AML-193 (cell line): ENCODE measurements at regions not wholly inside any gene's neighbourhood (a gene's known extent, or its start where the extent isn't known, plus 50 kb on each side); places are given as distances from the start of the nearest gene placed in this dataset.

ENCODE experiments used
- DNase-seq, 2 experiments: peaks; one replicate each; lab custom pipeline; 2025; lab: John Stamatoyannopoulos, UW

GRCh38 chr4:124469981-124470380, 242.6 kb downstream of the ANKRD50 start:
- no peak for DNase-seq

DNA sequence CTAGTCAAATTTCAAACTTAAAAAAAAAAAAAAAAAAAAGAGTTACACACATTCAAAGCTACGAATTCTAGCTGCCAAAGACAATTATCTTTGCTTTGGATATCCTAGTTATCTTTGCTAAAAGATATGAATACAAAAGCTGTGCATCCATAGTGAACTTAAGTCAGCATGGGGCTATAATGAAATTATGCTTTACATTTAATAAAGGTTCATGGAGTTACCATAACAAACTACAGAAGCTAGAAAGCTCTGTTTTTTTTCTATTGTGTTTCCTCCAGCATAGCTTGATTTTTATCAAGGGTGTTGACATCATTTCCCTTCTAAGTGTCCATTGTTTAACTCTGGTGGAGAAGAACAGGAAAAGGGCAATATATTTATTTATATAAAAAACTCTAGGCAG, 234.1 kb downstream of the ANKRD50 start:
- DNase-seq: no peak

DNA sequence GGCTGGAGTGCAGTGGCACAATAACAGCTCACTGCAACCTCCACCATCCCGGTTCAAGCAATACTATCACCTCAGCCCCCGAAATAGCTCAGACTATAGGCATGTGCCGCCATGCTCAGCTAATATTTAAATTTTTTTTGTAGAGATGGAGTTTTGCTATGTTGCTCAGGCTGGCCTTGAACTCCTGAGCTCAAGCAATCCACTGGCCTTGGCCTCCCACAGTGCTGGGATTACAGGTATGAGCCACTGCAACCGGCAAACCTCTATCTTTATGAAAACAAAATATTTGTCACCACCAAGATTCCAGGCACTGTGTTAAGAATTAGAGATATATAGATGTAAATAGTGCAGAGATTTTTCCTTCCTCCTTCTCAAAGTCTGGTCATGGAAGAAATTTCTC, 232.5 kb downstream of the ANKRD50 start:
- no peak for DNase-seq

DNA sequence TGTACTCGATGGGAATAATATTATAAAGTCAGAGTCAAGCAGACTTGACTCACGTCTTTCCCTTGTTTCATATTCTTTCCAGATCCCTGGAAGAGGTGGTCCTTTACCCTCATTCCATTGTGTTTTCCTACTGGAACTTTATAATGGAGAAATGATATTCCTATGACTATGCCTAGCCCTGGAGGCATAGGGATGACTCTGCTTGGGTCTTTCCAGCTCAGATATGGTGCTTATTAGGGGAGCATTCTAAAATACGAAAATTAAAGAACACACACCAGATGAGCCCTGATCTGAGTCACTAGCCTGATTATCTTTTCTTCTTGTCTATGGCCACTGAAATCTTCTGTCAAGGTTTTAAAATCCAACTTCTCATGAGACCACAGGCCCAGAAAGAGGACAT, 231.4 kb downstream of the ANKRD50 start:
- no peak for DNase-seq

- DNase-seq: no peak
These were observed 229.3 kb downstream of the ANKRD50 start for GRCh38 chr4:124483048-124483906.

DNA sequence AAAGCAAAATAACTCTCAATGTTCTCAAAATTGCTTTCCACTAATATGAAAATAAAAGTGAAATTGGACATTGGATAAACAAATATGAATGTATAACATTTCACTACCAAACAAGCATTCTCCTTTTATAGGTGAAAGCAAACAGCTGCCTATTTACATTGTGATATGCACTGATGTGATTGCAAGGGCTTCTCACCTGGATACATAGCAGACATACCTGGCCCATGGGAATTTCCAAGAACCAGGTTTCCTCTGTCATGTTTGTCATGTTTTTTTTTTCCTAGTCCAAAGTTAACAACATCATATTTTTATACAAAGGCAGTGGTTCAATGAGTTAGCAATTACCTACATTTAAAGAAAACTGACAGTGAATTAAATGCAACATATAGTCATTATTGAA, 228.5 kb downstream of the ANKRD50 start:
- DNase-seq: no peak

GRCh38 chr4:124484940-124485339, 227.6 kb downstream of the ANKRD50 start:
- no peak for DNase-seq

- no peak for DNase-seq
These were observed 226.1 kb downstream of the ANKRD50 start for GRCh38 chr4:124486423-124486822.

GRCh38 chr4:124487651-124488050, 224.9 kb downstream of the ANKRD50 start:
- no peak for DNase-seq

DNA sequence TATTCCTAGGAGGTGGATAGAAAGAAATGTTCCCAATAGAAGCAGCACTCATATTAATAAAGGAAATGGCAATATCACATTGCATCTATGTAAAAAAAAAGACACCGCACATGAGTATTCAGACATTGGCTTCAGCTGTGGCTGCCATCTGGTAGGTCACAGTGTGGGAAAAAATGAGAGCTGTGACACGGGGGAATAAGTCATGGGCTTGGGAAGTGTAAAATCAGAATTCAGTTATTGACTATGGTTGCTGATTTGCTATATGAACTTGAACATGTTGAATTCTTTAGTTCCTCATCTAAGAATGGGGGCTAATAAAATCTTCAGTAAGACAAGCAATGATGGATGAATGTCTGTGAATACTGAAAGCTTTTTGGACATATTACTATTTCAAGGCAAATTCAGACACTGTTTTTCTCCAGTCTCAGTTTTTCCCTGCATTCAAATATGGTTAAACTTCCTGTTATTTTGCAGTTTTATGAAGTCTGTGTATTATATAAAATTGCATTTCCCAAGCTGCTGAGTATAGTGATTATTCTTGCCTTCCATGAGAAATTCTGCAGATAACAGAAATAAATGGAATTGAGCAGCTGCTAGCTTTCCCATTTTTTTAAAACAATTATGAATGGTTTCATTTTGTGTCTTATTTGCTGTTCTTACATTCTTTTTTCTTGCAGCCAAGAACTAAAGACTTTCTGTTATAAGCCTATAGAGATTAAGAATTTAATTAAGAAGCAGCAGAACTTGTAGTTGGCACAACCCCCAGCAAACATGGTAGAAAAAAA, 221.0 kb downstream of the ANKRD50 start:
- DNase-seq: no peak

- no peak for DNase-seq
These were observed 213.3 kb downstream of the ANKRD50 start for GRCh38 chr4:124499261-124499660.

DNA sequence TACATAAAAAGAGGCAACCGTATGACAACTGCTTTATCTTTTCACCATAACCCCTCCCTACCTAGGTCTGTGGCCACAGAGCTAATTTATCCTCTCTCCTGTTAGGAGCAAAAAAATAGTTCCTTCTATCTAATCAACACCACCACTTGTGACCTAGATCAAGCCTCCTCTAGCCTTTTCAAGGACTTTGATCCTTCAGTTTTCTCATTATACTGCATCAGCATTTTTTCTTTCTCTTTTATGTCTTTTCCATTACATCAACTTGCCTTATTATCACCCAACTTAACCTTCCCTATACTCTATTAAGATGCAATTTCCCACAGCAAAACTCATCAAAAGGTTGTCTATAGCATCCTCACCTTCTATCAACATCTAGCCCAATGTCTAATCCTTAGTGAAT, 211.0 kb downstream of the ANKRD50 start:
- DNase-seq: no peak

DNA sequence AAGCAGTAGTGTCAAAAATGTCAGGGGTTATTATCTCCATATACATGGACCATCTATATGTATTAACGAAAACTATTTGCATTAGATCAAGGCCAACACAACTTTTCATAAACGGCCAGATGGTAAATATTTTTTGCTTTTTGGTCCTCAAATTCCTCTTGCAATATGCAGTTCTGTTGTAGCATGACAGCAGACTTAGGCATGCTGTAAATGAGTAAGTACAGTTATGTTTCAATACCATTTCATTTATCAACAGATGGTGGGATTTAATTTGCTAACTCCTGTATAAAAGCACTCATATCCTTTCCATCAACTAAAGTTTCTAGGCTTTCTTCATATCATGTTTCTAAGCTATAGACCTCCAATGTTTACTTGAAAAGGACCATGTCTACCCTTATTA, 208.1 kb downstream of the ANKRD50 start:
- no peak for DNase-seq

- DNase-seq: no peak
These were observed 207.3 kb downstream of the ANKRD50 start for GRCh38 chr4:124505211-124505610.

- DNase-seq: no peak
These were observed 203.4 kb downstream of the ANKRD50 start for GRCh38 chr4:124509151-124509550.

DNA sequence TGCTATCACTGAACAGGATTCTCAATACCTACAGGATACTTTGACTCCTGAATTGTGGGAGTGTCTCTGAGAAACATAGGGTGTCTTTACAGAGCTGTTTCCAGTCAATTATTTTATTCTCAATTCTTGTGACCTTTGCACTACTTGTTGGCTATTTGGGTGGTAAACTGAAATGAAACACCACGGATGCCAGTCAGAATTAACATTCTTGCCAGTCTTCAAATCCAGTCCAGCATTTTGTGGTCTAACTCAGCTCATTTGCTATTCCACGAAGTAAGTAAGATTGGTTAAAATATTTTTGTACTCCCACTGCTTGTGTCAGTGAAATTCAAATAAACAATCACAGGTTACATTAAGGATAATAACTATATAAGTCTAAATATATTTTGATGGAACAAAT, 197.9 kb downstream of the ANKRD50 start:
- no peak for DNase-seq

DNA sequence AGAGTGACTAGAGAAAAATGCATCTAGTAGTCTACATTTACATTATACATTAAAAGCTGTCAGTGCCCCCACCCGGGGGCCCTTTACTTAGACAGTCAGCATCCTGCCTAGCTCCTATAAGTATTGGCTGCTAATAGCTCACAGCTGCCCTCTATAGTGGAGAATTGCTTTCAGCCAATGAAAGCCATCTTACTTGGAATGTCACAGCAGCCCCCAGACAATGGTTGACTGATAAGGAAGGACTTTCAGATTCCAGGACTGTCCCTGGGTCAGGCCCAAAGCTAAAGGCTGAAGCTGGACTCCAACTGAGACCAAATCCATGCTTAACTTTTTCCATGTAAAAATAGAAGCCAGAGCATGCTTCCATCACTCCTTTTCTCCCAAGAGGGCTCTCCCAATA, 196.9 kb downstream of the ANKRD50 start:
- no peak for DNase-seq

GRCh38 chr4:124519196-124519595, 193.3 kb downstream of the ANKRD50 start:
- no peak for DNase-seq

- no peak for DNase-seq
These were observed 188.7 kb downstream of the ANKRD50 start for GRCh38 chr4:124523816-124524215.

GRCh38 chr4:124525524-124525923, 187.0 kb downstream of the ANKRD50 start:
- DNase-seq: no peak

- no peak for DNase-seq
These were observed 186.2 kb downstream of the ANKRD50 start for GRCh38 chr4:124526331-124526730.

GRCh38 chr4:124526769-124527168, 185.8 kb downstream of the ANKRD50 start:
- no peak for DNase-seq

DNA sequence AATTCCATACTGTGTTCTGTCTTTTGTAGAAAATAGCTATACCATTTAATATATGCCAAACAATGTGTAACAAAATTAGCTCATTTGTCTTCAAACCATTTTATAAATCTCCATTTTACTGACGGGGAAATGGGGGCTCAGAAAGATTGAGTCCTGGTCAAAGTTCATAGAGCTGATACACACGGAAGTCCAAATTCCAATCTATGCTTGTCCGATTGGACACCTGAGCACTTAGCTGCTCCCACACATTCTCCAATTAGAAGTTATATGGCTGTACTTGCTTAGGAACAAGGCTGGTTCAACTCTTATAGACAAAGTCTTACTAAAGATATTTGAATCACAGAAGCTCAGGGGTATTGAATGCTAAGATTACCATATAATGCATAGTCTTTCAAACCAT, 185.2 kb downstream of the ANKRD50 start:
- no peak for DNase-seq
